ENCODE measurements at regions not wholly inside any gene's neighbourhood (a gene's known extent, or its start where the extent isn't known, plus 50 kb on each side); places are given as distances from the start of the nearest gene placed in this dataset.

DNA sequence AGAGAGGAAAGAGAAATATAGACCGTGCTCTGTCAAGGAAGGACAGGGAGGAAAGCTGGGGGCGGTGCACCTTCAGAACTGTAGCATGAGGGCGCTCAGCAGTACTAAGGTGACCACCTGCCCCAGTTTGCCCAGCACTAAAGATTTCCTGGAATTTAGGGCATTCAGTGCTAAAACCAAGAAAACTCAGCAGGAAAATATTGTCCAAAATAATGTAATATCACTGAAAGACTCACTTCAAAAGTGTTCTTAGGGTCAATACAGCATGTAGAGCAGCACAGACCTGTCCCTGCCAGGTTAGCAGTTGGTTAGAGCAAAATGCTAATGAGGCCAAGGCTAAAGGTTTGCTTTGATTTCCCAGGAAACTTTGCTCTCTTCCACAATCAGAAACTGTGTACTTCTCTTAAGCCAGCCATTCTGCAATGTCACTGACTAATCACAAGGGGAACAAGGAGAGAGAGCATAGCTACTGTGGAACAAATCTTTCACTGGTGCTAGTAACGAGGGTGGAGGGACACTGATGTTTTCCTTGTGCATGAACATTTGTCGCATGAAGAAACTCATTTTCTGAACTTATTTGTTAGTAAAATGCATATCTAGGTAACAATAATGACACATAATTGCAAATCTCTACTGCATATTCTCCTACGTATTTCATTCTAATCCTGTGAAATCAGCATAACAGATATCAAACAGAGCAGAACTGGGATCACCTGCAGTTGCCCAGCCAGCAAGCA is 53.0 kb upstream of the GRAMD2B start:
- no peak overlapping the region for H3K27ac Mint-ChIP-seq (ENCODE audit: unreplicated experiment)
- no peaks in the 10 kb centered on the region for H3K9me3 Mint-ChIP-seq (ENCODE audit: unreplicated experiment)
- H3K27me3 Mint-ChIP-seq (ENCODE audit: unreplicated experiment): no peaks in the 10 kb centered on the region
- H3K36me3 Mint-ChIP-seq (ENCODE audit: unreplicated experiment): no peaks in the 10 kb centered on the region
- TF ChIP-seq, protein P1, sequence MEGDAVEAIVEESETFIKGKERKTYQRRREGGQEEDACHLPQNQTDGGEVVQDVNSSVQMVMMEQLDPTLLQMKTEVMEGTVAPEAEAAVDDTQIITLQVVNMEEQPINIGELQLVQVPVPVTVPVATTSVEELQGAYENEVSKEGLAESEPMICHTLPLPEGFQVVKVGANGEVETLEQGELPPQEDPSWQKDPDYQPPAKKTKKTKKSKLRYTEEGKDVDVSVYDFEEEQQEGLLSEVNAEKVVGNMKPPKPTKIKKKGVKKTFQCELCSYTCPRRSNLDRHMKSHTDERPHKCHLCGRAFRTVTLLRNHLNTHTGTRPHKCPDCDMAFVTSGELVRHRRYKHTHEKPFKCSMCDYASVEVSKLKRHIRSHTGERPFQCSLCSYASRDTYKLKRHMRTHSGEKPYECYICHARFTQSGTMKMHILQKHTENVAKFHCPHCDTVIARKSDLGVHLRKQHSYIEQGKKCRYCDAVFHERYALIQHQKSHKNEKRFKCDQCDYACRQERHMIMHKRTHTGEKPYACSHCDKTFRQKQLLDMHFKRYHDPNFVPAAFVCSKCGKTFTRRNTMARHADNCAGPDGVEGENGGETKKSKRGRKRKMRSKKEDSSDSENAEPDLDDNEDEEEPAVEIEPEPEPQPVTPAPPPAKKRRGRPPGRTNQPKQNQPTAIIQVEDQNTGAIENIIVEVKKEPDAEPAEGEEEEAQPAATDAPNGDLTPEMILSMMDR (IDR thresholded peaks at IDR 0.05; ENCODE audit: partially characterized antibody, unreplicated experiment): no peak
- no peaks in the 10 kb centered on the region for H3K4me1 Mint-ChIP-seq (ENCODE audit: low read depth, unreplicated experiment)
- no peak for DNase-seq
- no peak overlapping the region for H3K4me3 Mint-ChIP-seq (ENCODE audit: unreplicated experiment)

- TF ChIP-seq, protein P1 (IDR thresholded peaks at IDR 0.05; ENCODE audit: partially characterized antibody, unreplicated experiment): no peak
- Mint-ChIP-seq H3K4me1 (ENCODE audit: low read depth, unreplicated experiment) (no peaks in the 10 kb centered on the region), H3K4me3 (ENCODE audit: unreplicated experiment) (no peak overlapping the region), H3K27me3 (ENCODE audit: unreplicated experiment) (no peaks in the 10 kb centered on the region), H3K36me3 (ENCODE audit: unreplicated experiment) (no peaks in the 10 kb centered on the region), H3K9me3 (ENCODE audit: unreplicated experiment) (no peaks in the 10 kb centered on the region), H3K27ac (ENCODE audit: unreplicated experiment) (no peak overlapping the region)
- DNase-seq: no peak
These were observed 52.2 kb upstream of the GRAMD2B start for GRCh38 chr5:126370796-126371718.

- Mint-ChIP-seq H3K4me1 (ENCODE audit: low read depth, unreplicated experiment) (no peaks in the 10 kb centered on the region), H3K27me3 (ENCODE audit: unreplicated experiment) (no peaks in the 10 kb centered on the region), H3K9me3 (ENCODE audit: unreplicated experiment) (no peaks in the 10 kb centered on the region), H3K27ac (ENCODE audit: unreplicated experiment) (no peak overlapping the region), H3K4me3 (ENCODE audit: unreplicated experiment) (no peak overlapping the region), H3K36me3 (ENCODE audit: unreplicated experiment) (no peaks in the 10 kb centered on the region)
- TF ChIP-seq, protein P1 (IDR thresholded peaks at IDR 0.05; ENCODE audit: partially characterized antibody, unreplicated experiment): no peak
- no peak for DNase-seq
These were observed 49.7 kb upstream of the GRAMD2B start for GRCh38 chr5:126373375-126374108.

All from glutamatergic neuron (in vitro differentiated cells).